ENCODE measurements at regions not wholly inside any gene's neighbourhood (a gene's known extent, or its start where the extent isn't known, plus 50 kb on each side); places are given as distances from the start of the nearest gene placed in this dataset.

GRCh38 chr7:88462799-88463198 lies 156.1 kb upstream of the STEAP4 start:
- H3K27ac ChIP-seq (ENCODE audit: low read depth in 1 of 2, low read length in 2 of 2) = no peak overlapping the region
- H3K4me3 ChIP-seq (ENCODE audit: low read length) = no peak overlapping the region
- Mint-ChIP-seq H3K36me3 (ENCODE audit: low read depth) (no peaks in the 10 kb centered on the region), H3K27ac (no peak overlapping the region), H3K4me1 (ENCODE audit: low read depth) (no peaks in the 10 kb centered on the region), H3K4me3 (no peak overlapping the region), H3K27me3 (peaks cover 11% of the 10 kb centered on the region), H3K9me3 (no peaks in the 10 kb centered on the region)
- POLR2A ChIA-PET = no interaction called here
- H3K9me3 ChIP-seq (ENCODE audit: control insufficient read depth in 1 of 2, insufficient read depth in 1 of 2, low read length in 2 of 2) = no peaks in the 10 kb centered on the region
- no peak for TF ChIP-seq CTCF (IDR thresholded peaks at IDR 0.05)
- H3K36me3 ChIP-seq (ENCODE audit: insufficient read depth, low read length) = no peaks in the 10 kb centered on the region
- no peaks in the 10 kb centered on the region for H3K27me3 ChIP-seq (ENCODE audit: control insufficient read depth in 1 of 2, insufficient read depth in 2 of 2, low read length in 2 of 2)
- DNase-seq = no peak
- no peak for ATAC-seq (ENCODE audit: poor library complexity)
- H3K4me1 ChIP-seq (ENCODE audit: insufficient read depth, low read length) = no peaks in the 10 kb centered on the region
- CTCF ChIA-PET = no interaction called here
- intact Hi-C loops (cut with DNase I, micrococcal nuclease) = no loop called here

GRCh38 chr7:88460650-88461049 lies 154.0 kb upstream of the STEAP4 start:
- no peaks in the 10 kb centered on the region for H3K36me3 ChIP-seq (ENCODE audit: insufficient read depth, low read length)
- CTCF ChIA-PET = no interaction called here
- no peaks in the 10 kb centered on the region for H3K9me3 ChIP-seq (ENCODE audit: control insufficient read depth in 1 of 2, insufficient read depth in 1 of 2, low read length in 2 of 2)
- Mint-ChIP-seq H3K36me3 (ENCODE audit: low read depth) (no peaks in the 10 kb centered on the region), H3K27ac (no peak overlapping the region), H3K27me3 (peaks cover 6% of the 10 kb centered on the region), H3K9me3 (no peaks in the 10 kb centered on the region), H3K4me1 (ENCODE audit: low read depth) (no peaks in the 10 kb centered on the region), H3K4me3 (no peak overlapping the region)
- H3K27me3 ChIP-seq (ENCODE audit: control insufficient read depth in 1 of 2, insufficient read depth in 2 of 2, low read length in 2 of 2) = no peaks in the 10 kb centered on the region
- no peak for TF ChIP-seq CTCF (IDR thresholded peaks at IDR 0.05)
- ATAC-seq (ENCODE audit: poor library complexity) = no peak
- no peak overlapping the region for H3K27ac ChIP-seq (ENCODE audit: low read depth in 1 of 2, low read length in 2 of 2)
- no peaks in the 10 kb centered on the region for H3K4me1 ChIP-seq (ENCODE audit: insufficient read depth, low read length)
- no peak for DNase-seq
- H3K4me3 ChIP-seq (ENCODE audit: low read length) = no peak overlapping the region
- intact Hi-C loops (cut with DNase I, micrococcal nuclease) = no loop called here
- POLR2A ChIA-PET = no interaction called here

GRCh38 chr7:88458946-88459345 lies 152.3 kb upstream of the STEAP4 start:
- ChIA-PET POLR2A (no interaction called here), CTCF (no interaction called here)
- intact Hi-C loops (cut with DNase I, micrococcal nuclease) = no loop called here
- Mint-ChIP-seq H3K27me3 (no peaks in the 10 kb centered on the region), H3K27ac (no peak overlapping the region), H3K4me3 (no peak overlapping the region), H3K36me3 (ENCODE audit: low read depth) (no peaks in the 10 kb centered on the region), H3K4me1 (ENCODE audit: low read depth) (no peaks in the 10 kb centered on the region), H3K9me3 (no peaks in the 10 kb centered on the region)
- H3K36me3 ChIP-seq (ENCODE audit: insufficient read depth, low read length) = no peaks in the 10 kb centered on the region
- no peak overlapping the region for H3K4me3 ChIP-seq (ENCODE audit: low read length)
- ATAC-seq (ENCODE audit: poor library complexity) = no peak
- no peak for DNase-seq
- H3K4me1 ChIP-seq (ENCODE audit: insufficient read depth, low read length) = no peaks in the 10 kb centered on the region
- no peak for TF ChIP-seq CTCF (IDR thresholded peaks at IDR 0.05)
- no peaks in the 10 kb centered on the region for H3K27me3 ChIP-seq (ENCODE audit: control insufficient read depth in 1 of 2, insufficient read depth in 2 of 2, low read length in 2 of 2)
- H3K27ac ChIP-seq (ENCODE audit: low read depth in 1 of 2, low read length in 2 of 2) = no peak overlapping the region
- no peaks in the 10 kb centered on the region for H3K9me3 ChIP-seq (ENCODE audit: control insufficient read depth in 1 of 2, insufficient read depth in 1 of 2, low read length in 2 of 2)
